ENCODE measurements at regions not wholly inside any gene's neighbourhood (a gene's known extent, or its start where the extent isn't known, plus 50 kb on each side); places are given as distances from the start of the nearest gene placed in this dataset.

- DNase-seq (ENCODE audit: low spot score), result peak; percentile 79
These were observed 201.3 kb downstream of the JCAD start for GRCh38 chr10:29857843-29858701.

GRCh38 chr10:29856295-29856694 is 203.1 kb downstream of the JCAD start:
- no peak for DNase-seq (ENCODE audit: low spot score)

- no peak for DNase-seq (ENCODE audit: low spot score)
These were observed 205.5 kb downstream of the JCAD start for GRCh38 chr10:29853913-29854312.

GRCh38 chr10:29851241-29851640 is 208.1 kb downstream of the JCAD start:
- DNase-seq (ENCODE audit: low spot score), result no peak

GRCh38 chr10:29850371-29850770 is 209.0 kb downstream of the JCAD start:
- no peak for DNase-seq (ENCODE audit: low spot score)

GRCh38 chr10:29849886-29850285 is 209.5 kb downstream of the JCAD start:
- no peak for DNase-seq (ENCODE audit: low spot score)

- peak; percentile 90 for DNase-seq (ENCODE audit: low spot score)
These were observed 210.1 kb downstream of the JCAD start for GRCh38 chr10:29849126-29849833.

GRCh38 chr10:29846881-29847280 is 212.1 kb upstream of the SVIL start:
- DNase-seq (ENCODE audit: low spot score), result no peak

GRCh38 chr10:29845166-29845565 is 210.4 kb upstream of the SVIL start:
- DNase-seq (ENCODE audit: low spot score), result no peak

GRCh38 chr10:29843143-29843542 is 208.4 kb upstream of the SVIL start:
- DNase-seq (ENCODE audit: low spot score), result no peak

- no peak for DNase-seq (ENCODE audit: low spot score)
These were observed 207.2 kb upstream of the SVIL start for GRCh38 chr10:29841724-29842649.

GRCh38 chr10:29840516-29841276 is 205.9 kb upstream of the SVIL start:
- no peak for DNase-seq (ENCODE audit: low spot score)

- no peak for DNase-seq (ENCODE audit: low spot score)
These were observed 205.2 kb upstream of the SVIL start for GRCh38 chr10:29839826-29840515.

- no peak for DNase-seq (ENCODE audit: low spot score)
These were observed 203.8 kb upstream of the SVIL start for GRCh38 chr10:29838539-29838938.

- DNase-seq (ENCODE audit: low spot score), result no peak
These were observed 202.8 kb upstream of the SVIL start for GRCh38 chr10:29837586-29837985.

- no peak for DNase-seq (ENCODE audit: low spot score)
These were observed 201.6 kb upstream of the SVIL start for GRCh38 chr10:29836396-29836795.

GRCh38 chr10:29835055-29835454 is 200.3 kb upstream of the SVIL start:
- no peak for DNase-seq (ENCODE audit: low spot score)

- DNase-seq (ENCODE audit: low spot score), result no peak
These were observed 196.1 kb upstream of the SVIL start for GRCh38 chr10:29830531-29831512.

- no peak for DNase-seq (ENCODE audit: low spot score)
These were observed 195.0 kb upstream of the SVIL start for GRCh38 chr10:29829776-29830175.

All from A172 (cell line).